HEK293 (cell line): ENCODE measurements at regions not wholly inside any gene's neighbourhood (a gene's known extent, or its start where the extent isn't known, plus 50 kb on each side); places are given as distances from the start of the nearest gene placed in this dataset.

Experiments
- CTCF ChIP-seq: fragments of 450-650 bp; formaldehyde crosslinking; IDR thresholded peaks from 2 replicates; pipeline ENCODE4 v1.5.1; 2016; ENCODE audit warnings: missing biosample characterization, missing genetic modification characterization
- OVOL3 ChIP-seq: fragments of 450-650 bp; formaldehyde crosslinking; IDR thresholded peaks from 2 replicates; pipeline ENCODE4 v1.5.1; 2016; ENCODE audit warnings: missing biosample characterization, missing genetic modification characterization
- SP3 ChIP-seq: fragments of 450-650 bp; formaldehyde crosslinking; IDR thresholded peaks from 2 replicates; pipeline ENCODE4 v1.5.1; 2016; ENCODE audit warnings: missing biosample characterization, missing genetic modification characterization
- TRIM28 ChIP-seq: IDR thresholded peaks from 2 replicates; pipeline ENCODE4 v1.6.1; 2011; ENCODE audit warnings: low read length, control low read depth, borderline replicate concordance
- YY1 ChIP-seq: fragments of 450-650 bp; formaldehyde crosslinking; IDR thresholded peaks from 2 replicates; pipeline ENCODE4 v1.5.1; 2018; ENCODE audit warnings: missing biosample characterization, missing genetic modification characterization
- ZNF513 ChIP-seq: fragments of 450-650 bp; IDR thresholded peaks from 2 replicates; pipeline ENCODE4 v1.5.1; 2018; ENCODE audit warnings: missing biosample characterization, missing genetic modification characterization
- ZNF560 ChIP-seq: fragments of 450-650 bp; formaldehyde crosslinking; IDR thresholded peaks from 2 replicates; pipeline ENCODE4 v1.5.1; 2017; ENCODE audit warnings: missing biosample characterization, missing genetic modification characterization, borderline replicate concordance
- ZNF629 ChIP-seq: fragments of 450-650 bp; formaldehyde crosslinking; IDR thresholded peaks from 2 replicates; pipeline ENCODE4 v1.5.1; 2017; ENCODE audit warnings: missing biosample characterization, missing genetic modification characterization
- ZNF747 ChIP-seq: fragments of 450-650 bp; formaldehyde crosslinking; IDR thresholded peaks from 2 replicates; pipeline ENCODE4 v1.5.1; 2016; ENCODE audit warnings: missing biosample characterization, missing genetic modification characterization
- ZSCAN4 ChIP-seq: fragments of 450-650 bp; formaldehyde crosslinking; IDR thresholded peaks from 2 replicates; pipeline ENCODE4 v1.5.1; 2017; ENCODE audit warnings: missing biosample characterization, missing genetic modification characterization
- TF ChIP-seq, protein P1 (sequence below): fragments of 450-650 bp; formaldehyde crosslinking; IDR thresholded peaks from 2 replicates; pipeline ENCODE4 v1.5.1; 2016; ENCODE audit warnings: missing biosample characterization, missing genetic modification characterization, low read depth
- TF ChIP-seq, protein P2 (sequence below): fragments of 450-650 bp; formaldehyde crosslinking; IDR thresholded peaks from 2 replicates; pipeline ENCODE4 v1.5.1; 2017; ENCODE audit warnings: missing biosample characterization, missing genetic modification characterization

DNA sequence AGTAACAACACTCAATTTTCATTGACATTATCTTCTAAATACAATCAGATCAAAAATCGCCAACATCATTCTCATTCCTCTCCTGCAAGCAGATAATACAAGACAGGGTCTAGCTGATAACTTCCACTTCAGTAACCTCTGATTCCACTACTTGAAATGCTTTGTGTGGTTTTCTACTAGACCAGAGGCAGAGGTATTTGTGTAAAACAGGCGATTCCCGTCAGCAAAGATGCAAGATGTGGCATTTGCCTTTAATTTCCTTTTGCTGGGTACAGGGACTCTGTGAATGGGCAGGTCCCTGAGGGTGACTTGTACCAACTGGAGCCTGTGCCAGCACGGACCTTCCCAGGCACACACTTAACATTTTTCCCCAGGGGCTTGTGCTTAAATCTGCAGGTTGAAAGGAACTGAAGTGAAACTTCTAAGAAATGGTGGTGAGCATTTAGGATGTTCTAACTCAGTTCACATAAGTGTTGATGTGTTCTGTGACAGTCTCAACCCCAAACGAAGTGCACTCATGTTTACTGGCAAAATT is 625.5 kb upstream of the WWC1 start:
- TF ChIP-seq OVOL3 (tag by site-specific recombination), result no peak
- no peak for TF ChIP-seq ZNF560 (tag by site-specific recombination)
- TF ChIP-seq YY1 (tag by site-specific recombination), result no peak
- no peak for TF ChIP-seq ZNF629 (tag by site-specific recombination)
- TF ChIP-seq CTCF, result no peak
- TF ChIP-seq ZNF747 (tag by site-specific recombination), result no peak
- no peak for TF ChIP-seq ZSCAN4 (tag by site-specific recombination)
- TF ChIP-seq TRIM28, result no peak
- TF ChIP-seq, protein P1, sequence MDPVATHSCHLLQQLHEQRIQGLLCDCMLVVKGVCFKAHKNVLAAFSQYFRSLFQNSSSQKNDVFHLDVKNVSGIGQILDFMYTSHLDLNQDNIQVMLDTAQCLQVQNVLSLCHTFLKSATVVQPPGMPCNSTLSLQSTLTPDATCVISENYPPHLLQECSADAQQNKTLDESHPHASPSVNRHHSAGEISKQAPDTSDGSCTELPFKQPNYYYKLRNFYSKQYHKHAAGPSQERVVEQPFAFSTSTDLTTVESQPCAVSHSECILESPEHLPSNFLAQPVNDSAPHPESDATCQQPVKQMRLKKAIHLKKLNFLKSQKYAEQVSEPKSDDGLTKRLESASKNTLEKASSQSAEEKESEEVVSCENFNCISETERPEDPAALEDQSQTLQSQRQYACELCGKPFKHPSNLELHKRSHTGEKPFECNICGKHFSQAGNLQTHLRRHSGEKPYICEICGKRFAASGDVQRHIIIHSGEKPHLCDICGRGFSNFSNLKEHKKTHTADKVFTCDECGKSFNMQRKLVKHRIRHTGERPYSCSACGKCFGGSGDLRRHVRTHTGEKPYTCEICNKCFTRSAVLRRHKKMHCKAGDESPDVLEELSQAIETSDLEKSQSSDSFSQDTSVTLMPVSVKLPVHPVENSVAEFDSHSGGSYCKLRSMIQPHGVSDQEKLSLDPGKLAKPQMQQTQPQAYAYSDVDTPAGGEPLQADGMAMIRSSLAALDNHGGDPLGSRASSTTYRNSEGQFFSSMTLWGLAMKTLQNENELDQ, result no peak
- TF ChIP-seq, protein P2, sequence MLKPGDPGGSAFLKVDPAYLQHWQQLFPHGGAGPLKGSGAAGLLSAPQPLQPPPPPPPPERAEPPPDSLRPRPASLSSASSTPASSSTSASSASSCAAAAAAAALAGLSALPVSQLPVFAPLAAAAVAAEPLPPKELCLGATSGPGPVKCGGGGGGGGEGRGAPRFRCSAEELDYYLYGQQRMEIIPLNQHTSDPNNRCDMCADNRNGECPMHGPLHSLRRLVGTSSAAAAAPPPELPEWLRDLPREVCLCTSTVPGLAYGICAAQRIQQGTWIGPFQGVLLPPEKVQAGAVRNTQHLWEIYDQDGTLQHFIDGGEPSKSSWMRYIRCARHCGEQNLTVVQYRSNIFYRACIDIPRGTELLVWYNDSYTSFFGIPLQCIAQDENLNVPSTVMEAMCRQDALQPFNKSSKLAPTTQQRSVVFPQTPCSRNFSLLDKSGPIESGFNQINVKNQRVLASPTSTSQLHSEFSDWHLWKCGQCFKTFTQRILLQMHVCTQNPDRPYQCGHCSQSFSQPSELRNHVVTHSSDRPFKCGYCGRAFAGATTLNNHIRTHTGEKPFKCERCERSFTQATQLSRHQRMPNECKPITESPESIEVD (tag by site-specific recombination), result no peak
- TF ChIP-seq ZNF513 (tag by site-specific recombination), result no peak
- no peak for TF ChIP-seq SP3 (tag by site-specific recombination)
